Heart right ventricle (tissue), 16 donors: ENCODE measurements at regions not wholly inside any gene's neighbourhood (a gene's known extent, or its start where the extent isn't known, plus 50 kb on each side); places are given as distances from the start of the nearest gene placed in this dataset.

Experiments
- ATAC-seq, 8 donors: fragments of 200-7000 bp; cut with Tn5 transposase; one replicate each; pipeline ENCODE4 v1.9.1; 2020; ENCODE audit warnings: mild to moderate bottlenecking in 8 of 8, moderate library complexity in 8 of 8, moderate number of reproducible peaks in 1 of 8
- DNase-seq, 2 donors: peaks; one replicate each; pipeline ENCODE4 v3.0.0-alpha.2; 2020
- H3K27ac ChIP-seq, 10 donors: fragments of 200-600 bp; sonication (generic) in 2 of 10; one replicate each; pipeline versions ENCODE4 v1.5.0 to v1.8.0; 2020 to 2022; ENCODE audit warnings: mild to moderate bottlenecking in 3 of 10
- H3K27me3 ChIP-seq, 7 donors: fragments of 200-600 bp; one replicate each; pipeline ENCODE4 v1.8.0; 2021 to 2022; ENCODE audit warnings: mild to moderate bottlenecking in 2 of 7
- H3K36me3 ChIP-seq, 9 donors: fragments of 200-600 bp; sonication (generic) in 1 of 9; one replicate each; pipeline versions ENCODE4 v1.5.0 to v1.8.0; 2020 to 2022; ENCODE audit warnings: mild to moderate bottlenecking in 2 of 9
- H3K4me1 ChIP-seq, 9 donors: fragments of 200-600 bp; sonication (generic) in 1 of 9; one replicate each; pipeline versions ENCODE4 v1.5.0 to v1.8.0; 2020 to 2022; ENCODE audit warnings: mild to moderate bottlenecking in 4 of 9
- H3K4me3 ChIP-seq, 10 donors: fragments of 200-600 bp; sonication (generic) in 2 of 10; one replicate each; pipeline versions ENCODE4 v1.5.0 to v1.8.0; 2020 to 2022; ENCODE audit warnings: mild to moderate bottlenecking in 7 of 10, moderate library complexity in 2 of 10
- H3K9me3 ChIP-seq, 11 donors: fragments of 200-600 bp in 10 of 11; sonication (generic) in 2 of 11; one replicate each; pipeline versions ENCODE4 v1.5.0 to v1.8.0; 2013 to 2022; ENCODE audit warnings: mild to moderate bottlenecking in 2 of 11, control low read depth in 1 of 11, moderate library complexity in 1 of 11
- WGBS, 2 donors: extraction: QIAGEN DNeasy Blood & Tissue Kit; methylation state at CpG; one replicate each; pipeline ENCODE4 v1.1.7; 2013; ENCODE audit warnings: inconsistent platforms in 1 of 2; 5-methylcytosine and 5-hydroxymethylcytosine counted together
- intact Hi-C, 10 donors: fragments of 100-400 bp; cut with DNase I; formaldehyde crosslinking; loops; one replicate each; pipeline versions ENCODE4 v1.11.1 to v1.14.2; 2022
- TF ChIP-seq, protein P1 (sequence below), 9 donors: fragments of 200-600 bp; sonication (generic) in 2 of 9; IDR thresholded peaks; one replicate each; pipeline versions ENCODE4 v1.5.0 to v1.8.0; 2021 to 2022; ENCODE audit warnings: antibody characterized with exemption in 9 of 9, mild to moderate bottlenecking in 5 of 9, moderate library complexity in 1 of 9
- donor health status: Arrhythmogenic right ventricular cardiomyopathy.
- donor health status: ischemic (EF 13 %, LVEDD 7.1; RV severe dilation, severe dysfunction).
- donor health status: healthy with polysubstance abuse.
- donor health status: DM: no; HTN: yes; CAD: no.
- donor health status: DM: no; HTN: no; CAD: no.
- donor health status: ischemic (EF 25% LVEDD 6.9; RV normal size, moderate dysfunction).
- donor health status: ischemic (EF 25% LVEDD 5.7; RV mildly dilated, moderate dysfunction).
- donor health status: healthy.
- donor health status: DM: yes; HTN: yes; CAD: no.
- donor health status: Ischemic cardiomyopathy.
- donor health status: ischemic (EF 35%, LVEDD 5.7; RV mildly dilated, moderate dysfunction).
- donor health status: nonischemic (EF 11% LVEDD 7.7; RV severe dilation, severe dysfunction).
- donor health status: DM: yes; HTN: yes; CAD: no.
- donor health status: PGD.
- donor health status: ischemic (EF 29% LVEDD 5.4; RV normal size, mild dysfunction).
- donor health status: nonischemic (EF 23%, LVEDD 6.1; RV moderate dilation, normal function).

DNA sequence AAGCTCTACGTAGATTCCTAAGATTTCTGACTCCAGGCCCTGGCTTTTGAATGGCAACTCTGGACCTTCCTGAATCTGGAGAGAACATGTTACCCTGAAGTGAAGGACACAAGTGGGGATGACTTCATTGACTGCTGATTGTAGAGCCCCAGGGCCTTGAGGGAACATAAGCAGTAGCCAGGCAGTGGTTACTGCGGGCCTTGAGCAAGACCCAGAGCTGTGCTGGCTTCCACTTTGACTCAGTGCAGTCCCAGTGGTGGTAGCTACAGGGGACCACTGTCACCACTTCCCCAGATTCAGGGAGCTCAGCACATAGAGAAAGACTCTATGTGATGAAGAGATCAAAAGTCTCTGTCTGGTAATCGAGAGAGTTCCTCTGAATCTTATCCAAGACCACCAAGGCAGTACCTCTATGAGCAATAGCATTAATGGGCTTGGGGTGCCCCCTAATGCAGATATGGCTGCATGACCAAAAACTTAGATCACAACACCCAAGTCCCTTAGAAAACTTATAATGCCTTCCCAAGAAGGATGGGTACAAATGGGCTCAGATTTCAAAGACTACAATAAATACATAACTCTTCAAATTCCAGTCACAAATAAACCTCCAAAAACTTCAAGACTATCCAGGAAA lies 1278.3 kb downstream of the AMY1C start:
- DNase-seq (no peak), ATAC-seq (no peak)
- Histone ChIP-seq H3K9me3 (peaks cover 0 to 6% (median 0%) of the 10 kb centered on the region in 11 donors), H3K4me3 (no peak overlapping the region), H3K36me3 (no peaks in the 10 kb centered on the region), H3K27me3 (no peaks in the 10 kb centered on the region), H3K27ac (no peak overlapping the region), H3K4me1 (no peaks in the 10 kb centered on the region)
- TF ChIP-seq, protein P1, sequence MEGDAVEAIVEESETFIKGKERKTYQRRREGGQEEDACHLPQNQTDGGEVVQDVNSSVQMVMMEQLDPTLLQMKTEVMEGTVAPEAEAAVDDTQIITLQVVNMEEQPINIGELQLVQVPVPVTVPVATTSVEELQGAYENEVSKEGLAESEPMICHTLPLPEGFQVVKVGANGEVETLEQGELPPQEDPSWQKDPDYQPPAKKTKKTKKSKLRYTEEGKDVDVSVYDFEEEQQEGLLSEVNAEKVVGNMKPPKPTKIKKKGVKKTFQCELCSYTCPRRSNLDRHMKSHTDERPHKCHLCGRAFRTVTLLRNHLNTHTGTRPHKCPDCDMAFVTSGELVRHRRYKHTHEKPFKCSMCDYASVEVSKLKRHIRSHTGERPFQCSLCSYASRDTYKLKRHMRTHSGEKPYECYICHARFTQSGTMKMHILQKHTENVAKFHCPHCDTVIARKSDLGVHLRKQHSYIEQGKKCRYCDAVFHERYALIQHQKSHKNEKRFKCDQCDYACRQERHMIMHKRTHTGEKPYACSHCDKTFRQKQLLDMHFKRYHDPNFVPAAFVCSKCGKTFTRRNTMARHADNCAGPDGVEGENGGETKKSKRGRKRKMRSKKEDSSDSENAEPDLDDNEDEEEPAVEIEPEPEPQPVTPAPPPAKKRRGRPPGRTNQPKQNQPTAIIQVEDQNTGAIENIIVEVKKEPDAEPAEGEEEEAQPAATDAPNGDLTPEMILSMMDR (IDR thresholded peaks at IDR 0.05) = no peak
- intact Hi-C loops = no loop called here
- 76 to 77% methylated on average over 3 of the region's 3 CpGs for WGBS, 2 donors

DNA sequence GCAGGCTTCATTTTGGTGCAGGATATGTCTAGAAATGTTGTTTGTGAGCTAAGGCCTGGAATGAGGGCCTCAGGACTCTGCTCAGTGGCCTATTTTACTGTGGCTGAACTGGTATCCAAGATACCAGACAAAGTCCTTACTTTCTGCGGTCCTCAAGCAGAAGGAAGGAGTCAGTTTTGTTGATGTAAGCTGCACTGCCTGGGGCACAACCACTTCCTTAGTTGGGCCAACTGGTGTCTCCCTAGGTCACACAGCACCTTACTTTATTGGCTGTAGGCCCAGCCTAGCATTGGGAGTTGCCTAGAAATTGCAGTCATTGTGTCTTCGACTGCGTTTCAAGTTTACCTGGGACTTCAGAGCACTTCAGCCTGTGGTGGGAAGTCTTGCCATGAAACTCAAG lies 1322.7 kb downstream of the AMY1C start:
- no peak for ATAC-seq
- Histone ChIP-seq H3K27ac (no peak overlapping the region), H3K4me3 (no peak overlapping the region), H3K9me3 (peaks cover 0 to 12% (median under 1%) of the 10 kb centered on the region in 11 donors), H3K4me1 (no peaks in the 10 kb centered on the region), H3K36me3 (no peaks in the 10 kb centered on the region), H3K27me3 (no peaks in the 10 kb centered on the region)
- WGBS, 2 donors = 88% methylated on average over 3 of the region's 3 CpGs
- TF ChIP-seq, protein P1 (IDR thresholded peaks at IDR 0.05) = no peak
- intact Hi-C loops = no loop called here
- DNase-seq = no peak

DNA sequence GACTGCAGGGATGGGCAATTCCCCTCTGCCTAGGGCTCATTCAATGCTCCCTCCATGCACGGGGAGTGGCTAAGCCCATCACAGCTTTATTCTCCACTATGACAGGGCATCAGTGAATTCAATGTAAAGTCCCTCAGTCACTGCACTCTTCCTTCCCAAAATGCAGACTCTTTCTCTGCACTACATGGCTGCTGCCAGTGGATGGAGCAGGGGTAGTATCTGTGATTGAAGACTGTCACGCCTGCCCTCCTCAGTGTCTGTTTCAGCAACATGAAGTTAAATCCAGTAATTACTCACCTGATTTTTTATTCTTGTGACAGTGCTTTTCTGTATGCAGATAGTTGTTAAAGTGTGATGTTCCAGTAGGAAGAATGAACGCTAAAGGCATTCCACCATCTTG lies 1323.2 kb downstream of the AMY1C start:
- no peak overlapping the region for H3K4me3 ChIP-seq
- ATAC-seq = no peak
- no peaks in the 10 kb centered on the region for H3K36me3 ChIP-seq
- H3K9me3 ChIP-seq = peaks cover 0 to 8% (median 0%) of the 10 kb centered on the region in 11 donors
- H3K4me1 ChIP-seq = no peaks in the 10 kb centered on the region
- no peaks in the 10 kb centered on the region for H3K27me3 ChIP-seq
- intact Hi-C loops = no loop called here
- whole genome bisulfite sequencing, 2 donors = 76 to 78% methylated on average over 3 of the region's 3 CpGs
- no peak overlapping the region for H3K27ac ChIP-seq
- no peak for DNase-seq
- TF ChIP-seq, protein P1 (IDR thresholded peaks at IDR 0.05) = no peak

DNA sequence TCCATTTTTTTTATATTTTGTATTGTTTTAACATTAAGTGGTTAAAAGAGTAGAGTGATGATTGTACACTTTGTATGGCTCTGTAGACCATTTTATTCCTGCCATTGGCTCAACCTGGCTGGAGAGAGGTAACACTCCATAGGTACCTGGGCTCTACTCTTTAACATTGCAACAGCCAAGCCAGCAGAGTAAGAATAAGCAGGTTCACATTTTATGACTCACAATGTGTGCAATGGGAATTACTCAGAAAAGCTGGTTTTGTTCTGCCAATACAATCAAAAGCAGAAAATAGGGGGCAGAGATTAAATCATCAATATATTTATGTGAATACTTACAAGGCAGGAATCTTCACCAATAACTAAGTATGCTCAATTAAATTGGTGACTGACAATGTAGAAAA lies 1324.0 kb downstream of the AMY1C start:
- Histone ChIP-seq H3K36me3 (no peaks in the 10 kb centered on the region), H3K4me1 (no peaks in the 10 kb centered on the region), H3K4me3 (no peak overlapping the region), H3K27me3 (no peaks in the 10 kb centered on the region), H3K27ac (no peak overlapping the region), H3K9me3 (peaks cover 0 to 3% (median 0%) of the 10 kb centered on the region in 11 donors)
- ATAC-seq (no peak), DNase-seq (no peak)
- intact Hi-C loops = no loop called here
- TF ChIP-seq, protein P1 (IDR thresholded peaks at IDR 0.05) = no peak
